Bronchial epithelial cell (primary cell): ENCODE measurements at regions not wholly inside any gene's neighbourhood (a gene's known extent, or its start where the extent isn't known, plus 50 kb on each side); places are given as distances from the start of the nearest gene placed in this dataset.

Experiments used
- DNase-seq: peaks from one replicate; pipeline ENCODE4 v3.0.0-alpha.2; 2010; ENCODE audit warnings: low read depth
- FAIRE-seq: peaks from 2 replicates; lab custom pipeline; 2011; peaks lifted over from hg19 to GRCh38; lab: Jason Lieb, UNC
- H3K27me3 ChIP-seq: 2 replicates; pipeline ENCODE4 v1.5.1; 2011; ENCODE audit warnings: low read length; ENCODE audit not compliant: control insufficient read depth, insufficient read depth
- H3K36me3 ChIP-seq: 2 replicates; pipeline ENCODE4 v1.5.1; 2011; ENCODE audit warnings: low read length; ENCODE audit not compliant: control insufficient read depth, insufficient read depth
- H3K4me3 ChIP-seq: 2 replicates; pipeline ENCODE4 v1.5.1; 2011; ENCODE audit warnings: mild to moderate bottlenecking, low read depth, low read length, control low read depth
- CTCF ChIP-seq: IDR thresholded peaks from 2 replicates; pipeline ENCODE4 v1.5.1; 2011; ENCODE audit warnings: mild to moderate bottlenecking, moderate library complexity, low read length, control low read depth, inconsistent platforms; ENCODE audit not compliant: insufficient read depth, severe bottlenecking

GRCh38 chr4:31573554-31573953, 853.4 kb downstream of the PCDH7 start:
- DNase-seq (peak; percentile 75), FAIRE-seq (no peak)
- TF ChIP-seq CTCF: no peak

GRCh38 chr4:31575504-31575903, 855.3 kb downstream of the PCDH7 start:
- TF ChIP-seq CTCF: no peak
- Histone ChIP-seq H3K4me3 (no peak overlapping the region), H3K27me3 (no peaks in the 10 kb centered on the region), H3K36me3 (no peaks in the 10 kb centered on the region)
- FAIRE-seq (no peak), DNase-seq (no peak)

More at GRCh38 chr4:31573554-31573953, 853.4 kb downstream of the PCDH7 start:
- Histone ChIP-seq H3K4me3 (no peak overlapping the region), H3K36me3 (no peaks in the 10 kb centered on the region), H3K27me3 (no peaks in the 10 kb centered on the region)

- Histone ChIP-seq H3K27me3 (no peaks in the 10 kb centered on the region), H3K4me3 (no peak overlapping the region), H3K36me3 (no peaks in the 10 kb centered on the region)
- DNase-seq (no peak), FAIRE-seq (no peak)
- no peak for TF ChIP-seq CTCF
These were observed 860.7 kb downstream of the PCDH7 start for GRCh38 chr4:31580843-31581242.

GRCh38 chr4:31585503-31585902, 865.3 kb downstream of the PCDH7 start:
- Histone ChIP-seq H3K27me3 (no peaks in the 10 kb centered on the region), H3K36me3 (no peaks in the 10 kb centered on the region), H3K4me3 (no peak overlapping the region)
- no peak for TF ChIP-seq CTCF
- FAIRE-seq (no peak), DNase-seq (no peak)

GRCh38 chr4:31592293-31592692, 872.1 kb downstream of the PCDH7 start:
- no peak for TF ChIP-seq CTCF

GRCh38 chr4:31595496-31595895, 875.3 kb downstream of the PCDH7 start:
- H3K4me3 ChIP-seq: no peak overlapping the region
- FAIRE-seq: no peak
- no peak for DNase-seq

More at GRCh38 chr4:31592293-31592692, 872.1 kb downstream of the PCDH7 start:
- Histone ChIP-seq H3K36me3 (no peaks in the 10 kb centered on the region), H3K27me3 (no peaks in the 10 kb centered on the region), H3K4me3 (no peak overlapping the region)
- FAIRE-seq (no peak), DNase-seq (peak; percentile 56)

More at GRCh38 chr4:31595496-31595895, 875.3 kb downstream of the PCDH7 start:
- TF ChIP-seq CTCF: no peak
- no peaks in the 10 kb centered on the region for H3K36me3 ChIP-seq
- H3K27me3 ChIP-seq: no peaks in the 10 kb centered on the region
